Neural progenitor cell (in vitro differentiated cells): ENCODE measurements at regions not wholly inside any gene's neighbourhood (a gene's known extent, or its start where the extent isn't known, plus 50 kb on each side); places are given as distances from the start of the nearest gene placed in this dataset.

Experiments used
- DNase-seq: peaks from one replicate; pipeline ENCODE4 v3.0.0-alpha.2; 2016; ENCODE audit warnings: low spot score
- H2AFZ ChIP-seq: fragments of 200-600 bp; sonication (generic); replicated peaks from 2 replicates; pipeline ENCODE4 v1.6.1; 2016; ENCODE audit warnings: antibody characterized with exemption
- H3F3A ChIP-seq: fragments of 200-600 bp; sonication (generic); 2 replicates; pipeline ENCODE4 v1.6.1; 2016; ENCODE audit warnings: antibody characterized with exemption, low read depth
- H3K27ac ChIP-seq: fragments of 200-600 bp; sonication (generic); 2 replicates; pipeline ENCODE4 v1.5.1; 2016; ENCODE audit warnings: mild to moderate bottlenecking
- H3K27me3 ChIP-seq: fragments of 200-600 bp; sonication (generic); 2 replicates; pipeline ENCODE4 v1.6.1; 2016; ENCODE audit warnings: mild to moderate bottlenecking, moderate library complexity
- H3K36me3 ChIP-seq: fragments of 200-600 bp; sonication (generic); 2 replicates; pipeline ENCODE4 v1.5.1; 2016
- H3K4me1 ChIP-seq: fragments of 200-600 bp; sonication (generic); 2 replicates; pipeline ENCODE4 v1.6.1; 2016; ENCODE audit warnings: mixed run types
- H3K4me2 ChIP-seq: fragments of 200-600 bp; sonication (generic); 2 replicates; pipeline ENCODE4 v1.6.1; 2016
- H3K4me3 ChIP-seq: fragments of 200-600 bp; sonication (generic); 2 replicates; pipeline ENCODE4 v1.5.1; 2016
- H3K79me2 ChIP-seq: fragments of 200-600 bp; sonication (generic); 2 replicates; pipeline ENCODE4 v1.6.1; 2016; ENCODE audit warnings: low read depth
- H3K9ac ChIP-seq: fragments of 200-600 bp; sonication (generic); 2 replicates; pipeline ENCODE4 v1.6.1; 2016
- H3K9me3 ChIP-seq: fragments of 200-600 bp; sonication (generic); 2 replicates; pipeline ENCODE4 v1.5.1; 2016; ENCODE audit warnings: low read depth
- H4K20me1 ChIP-seq: fragments of 200-600 bp; sonication (generic); 2 replicates; pipeline ENCODE4 v1.6.1; 2016; ENCODE audit warnings: low read depth
- H3K27ac Mint-ChIP-seq: 3 replicates; pipeline ENCODE4 v1.8.0; 2021; ENCODE audit warnings: mixed read lengths
- H3K27me3 Mint-ChIP-seq: 2 replicates; pipeline ENCODE4 v1.8.0; 2022; ENCODE audit warnings: low read depth, mild to moderate bottlenecking, inconsistent platforms, moderate library complexity, mixed read lengths; ENCODE audit not compliant: insufficient read depth
- H3K36me3 Mint-ChIP-seq: 3 replicates; pipeline ENCODE4 v1.8.0; 2021; ENCODE audit warnings: mixed read lengths
- H3K4me1 Mint-ChIP-seq: 3 replicates; pipeline ENCODE4 v1.8.0; 2021; ENCODE audit warnings: mixed read lengths
- H3K4me3 Mint-ChIP-seq: 3 replicates; pipeline ENCODE4 v1.8.0; 2021; ENCODE audit warnings: mild to moderate bottlenecking, moderate library complexity, mixed read lengths
- H3K9me3 Mint-ChIP-seq: 3 replicates; pipeline ENCODE4 v1.8.0; 2020; ENCODE audit warnings: mixed read lengths
- CTCF ChIP-seq: fragments of 200-600 bp; sonication (generic); IDR thresholded peaks from 2 replicates; pipeline ENCODE4 v1.5.1; 2017; ENCODE audit warnings: antibody characterized with exemption, mild to moderate bottlenecking
- EZH2 ChIP-seq: fragments of 200-600 bp; sonication (generic); IDR thresholded peaks from 2 replicates; pipeline ENCODE4 v1.6.1; 2017; ENCODE audit warnings: antibody characterized with exemption, mild to moderate bottlenecking, moderate library complexity
- EZH2phosphoT487 ChIP-seq: fragments of 200-600 bp; sonication (generic); IDR thresholded peaks from 2 replicates; pipeline ENCODE4 v1.6.1; 2017; ENCODE audit warnings: antibody characterized with exemption

DNA sequence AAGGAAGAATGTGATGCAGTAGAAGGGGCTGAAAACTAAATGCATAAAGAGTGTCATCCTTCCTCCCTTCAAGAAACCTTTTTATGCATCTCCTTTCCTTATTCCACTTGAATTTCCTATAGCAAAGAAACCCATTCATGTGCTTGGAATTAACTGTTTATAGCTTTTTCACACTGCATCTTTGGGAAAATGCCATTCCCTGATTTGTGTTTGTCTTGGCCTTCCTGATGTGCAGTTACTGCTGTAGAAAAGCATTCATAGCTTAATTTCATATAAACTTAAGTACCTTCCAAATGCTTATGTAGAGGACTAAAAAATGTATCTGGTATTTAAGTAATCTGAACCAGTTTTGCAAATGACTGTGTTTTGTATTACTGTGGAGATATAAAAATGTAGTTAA is 61.8 kb downstream of the SDR9C7 start:
- Mint-ChIP-seq H3K4me3 (no peak overlapping the region), H3K27ac (no peak overlapping the region), H3K9me3 (peaks cover 20% of the 10 kb centered on the region), H3K27me3 (peaks cover 9% of the 10 kb centered on the region), H3K4me1 (peaks cover 6% of the 10 kb centered on the region), H3K36me3 (no peaks in the 10 kb centered on the region)
- no peaks in the 10 kb centered on the region for H4K20me1 ChIP-seq
- no peaks in the 10 kb centered on the region for H3F3A ChIP-seq
- no peak overlapping the region for H3K9ac ChIP-seq
- H2AFZ ChIP-seq, result no peak overlapping the region
- H3K4me1 ChIP-seq, result no peaks in the 10 kb centered on the region
- H3K27me3 ChIP-seq, result no peaks in the 10 kb centered on the region
- no peak overlapping the region for H3K4me3 ChIP-seq
- H3K79me2 ChIP-seq, result no peaks in the 10 kb centered on the region
- TF ChIP-seq EZH2 (no peak), CTCF (no peak), EZH2phosphoT487 (no peak)
- H3K9me3 ChIP-seq, result peaks cover 12% of the 10 kb centered on the region
- H3K4me2 ChIP-seq, result no peak overlapping the region
- H3K36me3 ChIP-seq, result no peaks in the 10 kb centered on the region
- no peak for DNase-seq
- no peak overlapping the region for H3K27ac ChIP-seq

DNA sequence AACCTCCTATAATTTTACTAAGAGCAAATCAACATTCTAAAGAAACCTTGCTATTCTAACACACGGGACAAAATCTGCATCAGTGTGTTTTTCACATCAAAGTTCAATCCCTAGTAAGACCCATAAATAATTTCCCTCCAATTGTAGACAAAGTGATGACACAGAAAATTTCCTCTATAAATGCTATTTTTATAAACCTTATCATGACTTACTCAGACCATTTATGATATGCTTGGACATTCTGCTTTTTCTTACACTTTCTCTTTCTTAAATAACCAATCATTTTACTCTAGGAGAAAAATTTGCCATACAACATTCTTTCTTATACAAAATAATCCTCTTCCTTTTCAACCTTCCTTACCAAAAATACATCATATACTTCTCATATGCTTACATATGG is 67.0 kb downstream of the SDR9C7 start:
- no peak overlapping the region for H3K4me3 ChIP-seq
- Mint-ChIP-seq H3K4me3 (no peak overlapping the region), H3K27me3 (peaks cover 12% of the 10 kb centered on the region), H3K4me1 (no peaks in the 10 kb centered on the region), H3K27ac (no peak overlapping the region), H3K36me3 (no peaks in the 10 kb centered on the region), H3K9me3 (peaks cover 46% of the 10 kb centered on the region)
- H3K27me3 ChIP-seq, result no peaks in the 10 kb centered on the region
- H3K4me2 ChIP-seq, result no peak overlapping the region
- H3K36me3 ChIP-seq, result no peaks in the 10 kb centered on the region
- no peak for TF ChIP-seq EZH2phosphoT487
- H4K20me1 ChIP-seq, result no peaks in the 10 kb centered on the region
- no peak overlapping the region for H3K9ac ChIP-seq
- no peak overlapping the region for H3K27ac ChIP-seq
- DNase-seq, result no peak
- peaks cover 45% of the 10 kb centered on the region for H3K9me3 ChIP-seq
- no peaks in the 10 kb centered on the region for H3K4me1 ChIP-seq
- no peak overlapping the region for H2AFZ ChIP-seq
- H3K79me2 ChIP-seq, result no peaks in the 10 kb centered on the region
- H3F3A ChIP-seq, result no peaks in the 10 kb centered on the region

DNA sequence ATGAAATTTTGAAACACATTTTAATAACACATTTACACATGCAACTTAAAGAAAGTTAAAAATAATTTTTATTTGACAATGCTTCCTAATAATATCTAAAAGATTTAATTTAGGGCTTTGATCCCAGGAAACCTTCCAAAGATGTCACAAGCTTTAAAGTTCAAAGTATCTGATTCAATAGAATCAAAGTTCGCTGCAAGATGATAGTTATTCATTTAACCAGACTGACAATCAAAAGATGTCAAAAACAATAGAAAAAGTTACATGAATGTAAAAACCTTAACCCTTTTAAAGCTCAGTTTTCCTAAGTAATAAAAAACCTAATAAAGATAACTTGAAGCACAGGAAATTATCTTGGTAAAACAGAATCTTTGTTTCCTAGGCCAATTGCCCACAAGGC is 67.7 kb downstream of the SDR9C7 start:
- Histone ChIP-seq H3K36me3 (no peaks in the 10 kb centered on the region), H3K9me3 (peaks cover 45% of the 10 kb centered on the region), H3K27ac (no peak overlapping the region), H3K79me2 (no peaks in the 10 kb centered on the region), H3F3A (no peaks in the 10 kb centered on the region), H3K9ac (no peak overlapping the region), H3K27me3 (no peaks in the 10 kb centered on the region), H4K20me1 (no peaks in the 10 kb centered on the region), H3K4me3 (no peak overlapping the region), H3K4me1 (no peaks in the 10 kb centered on the region), H2AFZ (no peak overlapping the region), H3K4me2 (no peak overlapping the region)
- DNase-seq, result no peak
- Mint-ChIP-seq H3K4me1 (no peaks in the 10 kb centered on the region), H3K27me3 (peaks cover 12% of the 10 kb centered on the region), H3K9me3 (peaks cover 47% of the 10 kb centered on the region), H3K4me3 (no peak overlapping the region), H3K36me3 (no peaks in the 10 kb centered on the region), H3K27ac (no peak overlapping the region)
- no peak for TF ChIP-seq CTCF
- no peak for TF ChIP-seq EZH2
- TF ChIP-seq EZH2phosphoT487, result no peak

DNA sequence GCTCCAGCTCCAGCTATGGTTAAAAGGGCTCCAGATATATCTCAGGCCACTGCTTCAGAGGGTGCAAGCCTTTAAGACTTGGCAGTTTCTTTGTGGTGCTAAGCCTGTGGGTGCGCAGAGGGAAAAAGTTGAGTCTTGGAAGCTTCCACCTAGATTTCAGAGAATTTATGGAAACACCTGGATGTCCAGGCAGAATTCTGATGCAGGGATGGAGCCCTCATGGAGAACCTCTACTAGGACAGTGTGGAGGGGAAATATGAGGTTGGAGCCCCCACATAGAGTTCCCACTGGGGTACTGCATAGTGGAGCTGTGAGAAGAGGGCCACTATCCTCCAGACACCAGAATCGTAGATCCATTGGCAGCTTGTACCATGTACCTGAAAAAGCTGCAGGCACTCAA is 69.9 kb downstream of the SDR9C7 start:
- Histone ChIP-seq H3K27me3 (no peaks in the 10 kb centered on the region), H3K36me3 (no peaks in the 10 kb centered on the region), H3K27ac (no peak overlapping the region), H3K4me1 (no peaks in the 10 kb centered on the region), H3K79me2 (no peaks in the 10 kb centered on the region), H2AFZ (no peak overlapping the region), H3F3A (no peaks in the 10 kb centered on the region), H3K4me3 (no peak overlapping the region), H4K20me1 (no peaks in the 10 kb centered on the region), H3K4me2 (no peak overlapping the region), H3K9ac (no peak overlapping the region), H3K9me3 (peaks cover 45% of the 10 kb centered on the region)
- Mint-ChIP-seq H3K27me3 (peaks cover 12% of the 10 kb centered on the region), H3K36me3 (no peaks in the 10 kb centered on the region), H3K4me3 (no peak overlapping the region), H3K27ac (no peak overlapping the region), H3K9me3 (peaks cover 48% of the 10 kb centered on the region), H3K4me1 (no peaks in the 10 kb centered on the region)
- no peak for DNase-seq
- TF ChIP-seq CTCF, result no peak
- no peak for TF ChIP-seq EZH2
- TF ChIP-seq EZH2phosphoT487, result no peak
